IPS DF 6.9 (cell line): ENCODE measurements at regions not wholly inside any gene's neighbourhood (a gene's known extent, or its start where the extent isn't known, plus 50 kb on each side); places are given as distances from the start of the nearest gene placed in this dataset.

Source experiments
- DNase-seq: peaks from one replicate; pipeline ENCODE4 v3.0.0-alpha.2; 2013; ENCODE audit warnings: low read depth, low spot score
- H3K27ac ChIP-seq: one replicate; pipeline ENCODE4 v1.5.1; 2013; ENCODE audit warnings: low read length, control low read depth
- H3K27me3 ChIP-seq: 2 replicates; pipeline ENCODE4 v1.6.1; 2013; ENCODE audit warnings: mild to moderate bottlenecking, low read length; ENCODE audit not compliant: control insufficient read depth, insufficient read depth
- H3K36me3 ChIP-seq: 2 replicates; pipeline ENCODE4 v1.6.1; 2013; ENCODE audit warnings: low read length; ENCODE audit not compliant: control insufficient read depth, insufficient read depth
- H3K4me1 ChIP-seq: 2 replicates; pipeline ENCODE4 v1.6.1; 2013; ENCODE audit warnings: low read length; ENCODE audit not compliant: control insufficient read depth, insufficient read depth
- H3K4me3 ChIP-seq: 2 replicates; pipeline ENCODE4 v1.5.1; 2013; ENCODE audit warnings: mild to moderate bottlenecking, low read length
- H3K9me3 ChIP-seq: 2 replicates; pipeline ENCODE4 v1.6.1; 2013; ENCODE audit warnings: low read length, inconsistent platforms; ENCODE audit not compliant: control insufficient read depth, insufficient read depth
- WGBS: extraction: QIAGEN DNeasy Blood & Tissue Kit; methylation state at CpG from one replicate; pipeline ENCODE4 v1.1.7; 2013; ENCODE audit warnings: mixed read lengths, missing lambda C conversion rate; ENCODE audit not compliant: insufficient read length, insufficient coverage; 5-methylcytosine and 5-hydroxymethylcytosine counted together

- Histone ChIP-seq H3K9me3 (no peaks in the 10 kb centered on the region), H3K27me3 (no peaks in the 10 kb centered on the region), H3K27ac (no peak overlapping the region), H3K4me3 (no peak overlapping the region), H3K4me1 (no peaks in the 10 kb centered on the region), H3K36me3 (no peaks in the 10 kb centered on the region)
- DNase-seq: no peak
- no CpG with 5 or more reads among the region's 3 CpGs for WGBS
These were observed 56.2 kb upstream of the CYSLTR1 start for GRCh38 chrX:78383594-78383993.

- no CpG with 5 or more reads among the region's 2 CpGs for WGBS
- Histone ChIP-seq H3K27me3 (no peaks in the 10 kb centered on the region), H3K9me3 (no peaks in the 10 kb centered on the region), H3K4me1 (no peaks in the 10 kb centered on the region), H3K4me3 (no peak overlapping the region), H3K27ac (no peak overlapping the region), H3K36me3 (no peaks in the 10 kb centered on the region)
- no peak for DNase-seq
These were observed 51.2 kb upstream of the CYSLTR1 start for GRCh38 chrX:78378476-78379115.
